ENCODE measurements at regions not wholly inside any gene's neighbourhood (a gene's known extent, or its start where the extent isn't known, plus 50 kb on each side); places are given as distances from the start of the nearest gene placed in this dataset.

- no peak for TF ChIP-seq EZH2 (IDR thresholded peaks at IDR 0.05; ENCODE audit: borderline replicate concordance, insufficient read depth, low read length, poor library complexity, severe bottlenecking)
- TF ChIP-seq CTCF (IDR thresholded peaks at IDR 0.05; ENCODE audit: poor library complexity, severe bottlenecking) = no peak
- no peak for TF ChIP-seq MXI1 (conservative IDR thresholded peaks at IDR 0.05; ENCODE audit: poor library complexity, severe bottlenecking)
- TF ChIP-seq RAD21 (conservative IDR thresholded peaks at IDR 0.05) = no peak
- no peak for TF ChIP-seq REST (IDR thresholded peaks at IDR 0.05; ENCODE audit: borderline replicate concordance)
- TF ChIP-seq EP300 (conservative IDR thresholded peaks at IDR 0.05; ENCODE audit: poor library complexity, severe bottlenecking) = no peak
- TF ChIP-seq TAF1 (IDR thresholded peaks at IDR 0.05; ENCODE audit: low read depth) = no peak
Observed at GRCh38 chrX:102018208-102018607, 86.4 kb upstream of the ZMAT1 start.
